Activated naive CD4-positive, alpha-beta T cell treated with anti-CD3 and anti-CD28 coated beads, Interleukin-2, amount 50 U/mL, for 16 hours (primary cell): ENCODE measurements at regions not wholly inside any gene's neighbourhood (a gene's known extent, or its start where the extent isn't known, plus 50 kb on each side); places are given as distances from the start of the nearest gene placed in this dataset.
"Not testable (repeated sequence)": the region's sequence is repeated elsewhere in the genome, so short reads cannot be mapped to it uniquely, and the experiment has no call there.

ENCODE experiments used
- DNase-seq: peaks from one replicate; pipeline ENCODE4 v3.0.0-alpha.2; 2020

DNA sequence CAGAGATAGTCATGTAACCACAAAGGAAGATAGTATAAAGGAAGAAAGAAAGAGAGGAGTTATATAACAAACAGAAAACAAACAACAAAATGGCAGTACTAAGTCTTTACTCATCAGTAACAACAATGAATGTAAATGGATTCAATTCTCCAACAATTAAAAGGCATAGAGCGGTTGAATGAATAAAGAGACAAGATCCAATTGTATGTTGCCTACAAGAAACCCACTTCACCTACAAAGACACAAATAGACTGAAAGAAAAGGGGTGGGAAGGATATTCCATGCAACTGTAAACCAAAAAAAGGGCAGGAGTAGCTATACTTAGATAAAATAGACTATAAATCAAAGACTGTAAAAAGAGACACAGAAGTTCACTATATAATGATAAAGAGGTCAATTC, 157.3 kb upstream of the CREB1 start:
- DNase-seq = no peak

- no peak for DNase-seq
Observed at GRCh38 chr2:207375207-207375875, 154.4 kb upstream of the CREB1 start.

DNA sequence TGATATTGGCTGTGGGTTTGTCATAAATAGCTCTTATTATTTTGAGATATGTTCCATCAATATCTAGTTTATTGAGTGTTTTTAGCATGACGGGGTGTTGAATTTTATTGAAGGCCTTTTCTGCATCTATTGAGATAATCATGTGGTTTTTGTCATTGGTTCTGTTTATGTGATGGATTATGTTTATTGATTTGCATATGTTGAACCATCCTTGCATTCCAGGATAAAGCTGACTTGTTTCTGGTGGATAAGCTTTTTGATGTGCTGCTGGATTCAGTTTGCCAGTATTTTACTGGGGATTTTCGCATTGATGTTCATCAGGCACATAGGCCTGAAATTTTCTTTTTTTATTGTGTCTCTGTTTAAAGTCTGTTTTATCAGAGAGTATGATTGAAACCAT, 151.1 kb upstream of the CREB1 start:
- not testable (repeated sequence) for DNase-seq

DNA sequence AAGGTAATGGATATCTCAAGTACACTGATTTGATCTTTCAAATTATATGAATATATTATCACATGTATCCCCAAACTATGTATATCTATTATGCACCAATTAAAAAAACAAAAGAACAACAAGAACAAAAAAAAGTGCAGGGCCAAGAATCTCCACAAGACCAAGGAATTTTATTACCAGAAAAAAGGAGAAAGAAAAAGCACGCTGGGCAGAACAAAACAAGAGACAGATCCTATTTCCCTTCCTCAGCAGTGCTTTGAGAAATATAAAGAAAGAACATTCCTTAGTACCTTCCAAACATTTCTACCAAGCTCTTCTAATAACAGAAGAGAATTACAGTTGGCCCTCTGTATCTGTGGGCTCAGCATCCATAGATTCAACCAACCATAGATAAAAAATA, 144.7 kb upstream of the CREB1 start:
- DNase-seq = no peak

DNA sequence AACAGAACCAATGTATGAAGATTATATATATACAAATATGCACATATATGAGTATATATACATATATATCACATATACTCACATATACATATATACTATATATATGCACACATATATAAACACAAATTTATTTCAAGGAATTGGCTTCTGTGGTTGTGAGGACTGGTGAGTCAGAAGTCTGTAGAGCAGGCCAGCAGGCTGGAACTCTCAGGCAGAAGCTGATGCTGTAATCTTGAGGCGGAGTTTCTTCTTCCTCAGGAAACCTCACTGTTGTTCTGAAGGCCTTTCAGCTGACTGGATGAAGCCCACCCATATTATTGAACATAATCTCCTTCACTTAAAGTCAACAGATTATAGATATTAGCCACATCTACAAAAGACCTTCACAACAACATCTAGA, 143.9 kb upstream of the CREB1 start:
- no peak for DNase-seq

DNA sequence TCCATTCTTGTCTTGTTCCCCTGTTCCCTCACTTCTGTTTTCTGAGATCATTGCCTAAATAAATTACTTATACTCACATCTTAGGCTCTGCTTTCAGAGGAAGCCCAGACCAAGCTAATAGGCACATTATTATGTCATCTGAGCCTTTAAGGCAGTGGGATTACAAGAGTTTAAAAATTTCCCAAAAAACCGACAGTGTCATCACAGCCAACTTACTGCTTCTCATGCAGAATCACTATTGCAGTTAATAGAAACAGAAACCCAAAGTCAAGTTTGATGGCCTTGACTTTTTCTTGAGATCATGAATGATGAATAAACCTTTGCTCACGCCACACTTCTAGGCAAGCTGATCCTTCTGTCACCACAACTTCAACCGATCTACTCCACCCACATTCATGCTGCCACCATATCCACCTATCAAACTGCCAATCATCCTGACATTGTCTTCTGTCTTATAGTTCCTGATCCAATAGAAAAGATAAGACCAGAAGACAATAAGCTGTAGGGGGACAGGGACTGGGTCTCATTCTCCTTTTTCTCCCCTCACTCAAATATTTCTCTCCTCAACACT, 142.7 kb upstream of the CREB1 start:
- DNase-seq = no peak

DNA sequence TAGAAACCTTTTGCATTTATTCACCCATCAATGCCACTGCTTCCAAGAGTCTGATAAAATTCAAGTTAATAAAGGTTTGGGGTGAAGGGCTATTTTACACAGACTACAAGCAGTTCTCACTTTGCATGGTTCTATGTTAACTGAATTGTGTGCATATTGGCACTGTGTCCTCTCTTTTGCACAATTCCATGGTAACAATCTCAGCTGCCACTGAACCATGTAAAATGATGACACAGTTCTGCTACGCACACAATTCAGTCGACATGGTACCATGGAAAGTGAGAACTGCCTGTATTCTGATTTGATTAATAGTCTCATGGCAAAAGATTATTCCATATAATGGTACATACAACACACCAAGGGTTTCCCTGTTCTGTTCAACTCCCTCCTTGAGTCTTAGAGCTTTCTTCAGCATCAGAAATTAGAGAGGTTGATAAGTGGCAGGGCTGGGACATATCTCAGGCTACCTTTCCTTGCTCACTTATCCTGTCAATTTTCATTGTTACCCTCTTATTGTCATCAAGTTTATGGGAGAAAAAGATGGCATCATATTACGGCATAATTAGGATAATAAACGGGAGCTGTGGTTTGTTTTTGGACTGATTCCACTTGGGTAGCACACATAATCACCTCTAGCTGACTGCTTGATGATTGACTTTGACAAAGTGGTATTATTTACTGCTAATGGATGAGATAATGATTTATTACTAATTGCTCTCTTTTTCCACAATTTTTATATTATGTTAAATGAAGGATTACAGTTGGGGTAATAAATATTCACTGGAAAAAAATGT, 139.3 kb upstream of the CREB1 start:
- no peak for DNase-seq

DNA sequence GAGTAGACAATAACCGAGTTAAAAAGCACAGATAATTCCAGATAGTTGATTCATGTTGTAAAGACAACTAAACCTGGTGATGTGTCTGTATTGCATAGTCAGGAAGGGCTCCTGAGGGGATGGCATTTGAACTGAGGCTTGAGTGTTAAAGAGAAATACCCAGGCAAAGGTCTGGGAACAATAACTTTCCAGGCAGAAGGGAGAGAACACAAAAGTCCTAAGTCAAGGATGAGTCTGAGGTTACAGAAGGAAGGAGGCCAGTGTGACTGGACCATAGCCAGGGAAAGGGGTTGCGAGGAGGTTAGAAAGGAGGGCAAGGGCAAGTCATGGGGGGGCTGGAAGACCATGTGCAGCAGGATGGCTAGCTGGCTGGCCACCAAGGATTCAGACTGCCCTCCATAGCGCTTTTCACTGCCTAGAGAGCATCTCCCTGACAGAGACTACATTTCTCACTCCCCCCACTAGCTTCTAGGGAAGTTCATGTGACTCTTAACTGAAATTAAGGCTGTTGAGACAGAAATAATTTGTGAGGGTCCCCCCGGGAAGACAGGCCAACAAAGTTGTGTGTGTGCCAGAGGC, 135.5 kb upstream of the CREB1 start:
- no peak for DNase-seq

GRCh38 chr2:207394812-207395534, 134.8 kb upstream of the CREB1 start:
- DNase-seq = no peak

- no peak for DNase-seq
Observed at GRCh38 chr2:207395535-207396251, 134.1 kb upstream of the CREB1 start.

- no peak for DNase-seq
Observed at GRCh38 chr2:207397917-207398655, 131.7 kb upstream of the CREB1 start.

- no peak for DNase-seq
Observed at GRCh38 chr2:207399301-207399700, 130.5 kb upstream of the CREB1 start.

DNA sequence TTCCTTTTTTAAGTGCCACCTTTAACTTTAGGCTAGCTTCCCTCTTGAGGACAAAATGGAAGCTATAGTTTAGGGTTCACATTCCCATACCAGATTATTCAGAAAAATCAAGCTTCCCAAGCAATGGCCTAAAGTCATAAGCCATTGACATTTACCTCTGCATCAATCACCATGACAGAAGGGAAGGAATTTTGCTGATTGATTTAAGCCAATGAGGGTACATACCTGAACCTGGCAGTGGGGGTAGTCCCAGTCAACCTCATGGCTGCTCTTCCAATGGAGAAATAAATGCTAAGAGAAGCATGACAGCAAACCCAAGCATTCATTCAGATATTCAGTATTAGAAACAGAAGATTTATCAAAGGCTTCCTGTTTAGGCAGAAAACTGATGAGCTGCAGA, 128.4 kb upstream of the CREB1 start:
- no peak for DNase-seq

GRCh38 chr2:207403141-207403540, 126.6 kb upstream of the CREB1 start:
- DNase-seq = no peak

DNA sequence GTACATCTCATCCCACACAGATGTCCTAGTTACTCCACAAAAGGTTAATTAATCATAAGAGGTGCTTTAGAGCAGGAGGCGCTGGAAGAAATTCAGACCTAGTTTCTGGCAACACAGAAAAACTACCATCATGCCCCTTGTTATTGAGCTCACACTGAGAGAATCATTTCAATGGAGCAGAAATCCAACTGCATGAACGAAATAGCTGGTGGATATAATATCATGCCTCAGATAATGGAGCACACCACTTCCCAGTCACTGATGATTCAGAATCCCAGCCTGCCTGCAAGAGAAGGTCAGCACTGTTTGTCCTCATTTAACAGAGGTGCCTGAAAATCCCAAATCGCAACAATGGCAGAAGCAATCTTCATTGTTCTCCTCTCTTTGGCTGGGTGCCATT, 125.8 kb upstream of the CREB1 start:
- no peak for DNase-seq

- no peak for DNase-seq
Observed at GRCh38 chr2:207405150-207405549, 124.6 kb upstream of the CREB1 start.

GRCh38 chr2:207408086-207408794, 121.5 kb upstream of the CREB1 start:
- DNase-seq = no peak

DNA sequence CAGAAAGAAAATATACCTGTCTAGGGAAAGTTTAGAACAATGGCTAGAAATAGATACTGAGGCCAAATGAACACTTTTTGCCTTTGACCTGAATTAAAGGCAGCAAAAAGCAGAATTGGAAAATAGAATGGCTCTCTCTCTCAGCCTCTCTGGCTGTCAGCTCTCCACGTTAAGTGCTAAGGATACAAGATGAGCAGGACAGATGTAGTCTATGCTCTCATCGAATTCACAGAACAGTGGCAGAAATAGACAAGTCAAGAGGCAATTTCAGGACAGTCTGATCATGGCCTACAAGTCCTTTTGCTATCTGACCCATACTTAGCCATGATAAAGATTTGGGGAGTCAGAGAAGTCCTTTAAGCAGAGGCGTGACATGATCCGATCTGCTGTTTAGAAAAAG, 120.2 kb upstream of the CREB1 start:
- no peak for DNase-seq

GRCh38 chr2:207412787-207413310, 116.9 kb upstream of the CREB1 start:
- no peak for DNase-seq

DNA sequence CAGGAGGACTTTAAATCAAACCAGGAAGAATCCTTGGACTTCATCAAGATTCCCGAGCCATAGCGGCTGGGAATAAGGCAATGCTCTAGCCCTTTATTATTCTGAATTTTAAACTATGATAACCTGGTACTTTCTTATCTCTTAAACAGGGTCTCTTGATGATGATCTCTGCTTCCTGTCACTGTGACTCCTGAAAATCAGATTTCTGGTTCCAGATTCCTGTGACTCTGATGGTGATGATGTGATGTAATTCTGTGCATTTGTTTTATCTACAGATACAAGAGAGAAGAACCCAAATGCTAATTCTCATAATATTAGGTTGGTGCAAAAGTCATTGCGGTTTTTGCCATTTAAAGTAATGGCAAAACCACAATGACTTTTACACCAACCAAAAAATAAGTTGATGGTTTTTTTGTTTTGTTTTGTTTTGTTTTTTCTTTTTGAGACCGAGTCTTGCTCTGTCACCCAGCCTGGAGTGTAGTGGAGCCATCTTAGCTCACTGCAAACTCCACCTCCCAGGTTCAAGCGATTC, 116.3 kb upstream of the CREB1 start:
- no peak for DNase-seq

- no peak for DNase-seq
Observed at GRCh38 chr2:207416111-207416510, 113.7 kb upstream of the CREB1 start.
